Germinal center (tissue), 1 donor: ENCODE measurements at regions not wholly inside any gene's neighbourhood (a gene's known extent, or its start where the extent isn't known, plus 50 kb on each side); places are given as distances from the start of the nearest gene placed in this dataset.
"Not testable (repeated sequence)": the region's sequence is repeated elsewhere in the genome, so short reads cannot be mapped to it uniquely, and the experiment has no call there.

Experiments used
- DNase-seq: peaks from one replicate; pipeline ENCODE4 v3.0.0; 2012; ENCODE audit warnings: mixed read lengths, low spot score

- DNase-seq: no peak
These were observed 95.4 kb upstream of the MAML3 start for GRCh38 chr4:140249351-140249750.

GRCh38 chr4:140247237-140247636 is 93.3 kb upstream of the MAML3 start:
- no peak for DNase-seq

GRCh38 chr4:140246216-140246615 is 92.2 kb upstream of the MAML3 start:
- no peak for DNase-seq

- DNase-seq: no peak
These were observed 90.3 kb upstream of the MAML3 start for GRCh38 chr4:140244328-140244727.

GRCh38 chr4:140243278-140243753 is 89.3 kb upstream of the MAML3 start:
- DNase-seq: peak; percentile 71

- no peak for DNase-seq
These were observed 88.6 kb upstream of the MAML3 start for GRCh38 chr4:140242357-140243277.

- no peak for DNase-seq
These were observed 86.3 kb upstream of the MAML3 start for GRCh38 chr4:140240237-140240636.

GRCh38 chr4:140239311-140239710 is 85.3 kb upstream of the MAML3 start:
- DNase-seq: no peak

GRCh38 chr4:140238351-140239056 is 84.5 kb upstream of the MAML3 start:
- DNase-seq: no peak

GRCh38 chr4:140237616-140238350 is 83.8 kb upstream of the MAML3 start:
- no peak for DNase-seq

GRCh38 chr4:140236654-140237169 is 82.7 kb upstream of the MAML3 start:
- no peak for DNase-seq

GRCh38 chr4:140234697-140235060 is 80.7 kb upstream of the MAML3 start:
- DNase-seq: no peak

GRCh38 chr4:140233791-140234696 is 80.1 kb upstream of the MAML3 start:
- DNase-seq: no peak

- DNase-seq: no peak
These were observed 75.9 kb upstream of the MAML3 start for GRCh38 chr4:140229881-140230280.

GRCh38 chr4:140227286-140227685 is 73.3 kb upstream of the MAML3 start:
- DNase-seq: no peak

- no peak for DNase-seq
These were observed 69.2 kb upstream of the MAML3 start for GRCh38 chr4:140223056-140223810.

GRCh38 chr4:140222171-140222570 is 68.2 kb upstream of the MAML3 start:
- no peak for DNase-seq

GRCh38 chr4:140220058-140220457 is 66.1 kb upstream of the MAML3 start:
- no peak for DNase-seq

GRCh38 chr4:140219567-140219966 is 65.6 kb upstream of the MAML3 start:
- no peak for DNase-seq

GRCh38 chr4:140219070-140219469 is 65.1 kb upstream of the MAML3 start:
- not testable (repeated sequence) for DNase-seq
